Body of pancreas (tissue), 4 donors: ENCODE measurements at regions not wholly inside any gene's neighbourhood (a gene's known extent, or its start where the extent isn't known, plus 50 kb on each side); places are given as distances from the start of the nearest gene placed in this dataset.

Experiments
- POLR2A ChIP-seq, 3 donors: fragments of 450-650 bp; IDR thresholded peaks; one replicate each; pipeline ENCODE4 v1.6.1; 2016; ENCODE audit warnings: antibody characterized with exemption in 3 of 3, mild to moderate bottlenecking in 2 of 3
- TF ChIP-seq, protein P1 (sequence below), 7 experiments: fragments of 450-650 bp in 4 of 7; fragments of 200-600 bp in 3 of 7; sonication (generic) in 3 of 7; IDR thresholded peaks; one replicate each; pipeline ENCODE4 v1.5.1; 2016 to 2019; ENCODE audit warnings: antibody characterized with exemption in 7 of 7

DNA sequence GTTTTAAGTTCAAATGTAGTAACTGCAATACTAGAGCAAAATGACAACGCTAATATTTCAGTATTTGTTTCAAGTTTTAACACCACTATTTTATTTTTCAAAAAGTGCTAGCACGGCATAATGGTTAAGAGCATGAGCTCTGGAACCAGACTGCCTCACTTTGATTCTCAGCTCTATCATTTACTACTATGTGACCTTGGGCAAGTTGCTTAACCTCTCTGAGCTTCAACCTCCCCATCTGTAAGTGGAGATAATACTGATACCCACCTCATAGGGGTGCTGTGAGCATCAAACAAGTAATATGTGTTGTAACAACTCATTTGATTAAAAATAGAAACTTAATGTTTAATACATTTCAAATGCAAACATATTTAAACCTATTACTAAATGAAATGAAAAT lies 115.4 kb upstream of the NPHP3 start:
- TF ChIP-seq, protein P1, sequence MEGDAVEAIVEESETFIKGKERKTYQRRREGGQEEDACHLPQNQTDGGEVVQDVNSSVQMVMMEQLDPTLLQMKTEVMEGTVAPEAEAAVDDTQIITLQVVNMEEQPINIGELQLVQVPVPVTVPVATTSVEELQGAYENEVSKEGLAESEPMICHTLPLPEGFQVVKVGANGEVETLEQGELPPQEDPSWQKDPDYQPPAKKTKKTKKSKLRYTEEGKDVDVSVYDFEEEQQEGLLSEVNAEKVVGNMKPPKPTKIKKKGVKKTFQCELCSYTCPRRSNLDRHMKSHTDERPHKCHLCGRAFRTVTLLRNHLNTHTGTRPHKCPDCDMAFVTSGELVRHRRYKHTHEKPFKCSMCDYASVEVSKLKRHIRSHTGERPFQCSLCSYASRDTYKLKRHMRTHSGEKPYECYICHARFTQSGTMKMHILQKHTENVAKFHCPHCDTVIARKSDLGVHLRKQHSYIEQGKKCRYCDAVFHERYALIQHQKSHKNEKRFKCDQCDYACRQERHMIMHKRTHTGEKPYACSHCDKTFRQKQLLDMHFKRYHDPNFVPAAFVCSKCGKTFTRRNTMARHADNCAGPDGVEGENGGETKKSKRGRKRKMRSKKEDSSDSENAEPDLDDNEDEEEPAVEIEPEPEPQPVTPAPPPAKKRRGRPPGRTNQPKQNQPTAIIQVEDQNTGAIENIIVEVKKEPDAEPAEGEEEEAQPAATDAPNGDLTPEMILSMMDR (IDR thresholded peaks at IDR 0.05): no peak
- TF ChIP-seq POLR2A (IDR thresholded peaks at IDR 0.05): no peak
